LNCaP clone FGC (cell line): ENCODE measurements at regions not wholly inside any gene's neighbourhood (a gene's known extent, or its start where the extent isn't known, plus 50 kb on each side); places are given as distances from the start of the nearest gene placed in this dataset.
A peak's percentile ranks its signal among the peaks of the same experiment; 100 is the strongest.

ENCODE experiments used
- DNase-seq: peaks from one replicate; pipeline ENCODE4 v3.0.0-alpha.2; 2011; ENCODE audit warnings: low read depth
- H3K4me3 ChIP-seq: 2 replicates; pipeline ENCODE4 v1.5.1; 2011; ENCODE audit warnings: mild to moderate bottlenecking, low read depth, low read length, control low read depth
- CTCF ChIP-seq: IDR thresholded peaks from 2 replicates; pipeline ENCODE4 v1.5.1; 2012; ENCODE audit warnings: mild to moderate bottlenecking; ENCODE audit not compliant: control insufficient read depth, insufficient read depth; ENCODE audit errors: extremely low read depth

GRCh38 chr1:56377431-56377830 lies 201.9 kb downstream of the PLPP3 start:
- no peak for TF ChIP-seq CTCF
- no peak overlapping the region for H3K4me3 ChIP-seq
- no peak for DNase-seq

- TF ChIP-seq CTCF: no peak
- no peak for DNase-seq
- no peak overlapping the region for H3K4me3 ChIP-seq
Measured at GRCh38 chr1:56376188-56376984, 203.0 kb downstream of the PLPP3 start.

GRCh38 chr1:56375326-56375804 lies 204.0 kb downstream of the PLPP3 start:
- DNase-seq: peak; percentile 74
- H3K4me3 ChIP-seq: no peak overlapping the region
- TF ChIP-seq CTCF: no peak

- no peak for TF ChIP-seq CTCF
- no peak overlapping the region for H3K4me3 ChIP-seq
- no peak for DNase-seq
Measured at GRCh38 chr1:56374026-56374974, 205.1 kb downstream of the PLPP3 start.

GRCh38 chr1:56370513-56370912 lies 208.8 kb downstream of the PLPP3 start:
- no peak for TF ChIP-seq CTCF
- H3K4me3 ChIP-seq: no peak overlapping the region
- DNase-seq: no peak

- TF ChIP-seq CTCF: no peak
- DNase-seq: no peak
- no peak overlapping the region for H3K4me3 ChIP-seq
Measured at GRCh38 chr1:56363007-56363770, 216.2 kb downstream of the PLPP3 start.
